ENCODE measurements at regions not wholly inside any gene's neighbourhood (a gene's known extent, or its start where the extent isn't known, plus 50 kb on each side); places are given as distances from the start of the nearest gene placed in this dataset.

- Histone ChIP-seq H4K20me1 (ENCODE audit: insufficient read depth) (no peaks in the 10 kb centered on the region), H3K9me3 (ENCODE audit: low read length) (no peaks in the 10 kb centered on the region), H3K4me3 (ENCODE audit: low read length) (no peak overlapping the region), H2AFZ (ENCODE audit: low read depth, low read length) (no peak overlapping the region), H3K79me2 (replicated peaks; ENCODE audit: insufficient read depth, low read length) (no peaks in the 10 kb centered on the region), H3K9me2 (ENCODE audit: insufficient read depth, low read length) (no peaks in the 10 kb centered on the region), H3K9ac (ENCODE audit: low read length) (no peak overlapping the region), H3K4me2 (ENCODE audit: low read length) (no peak overlapping the region), H3F3A (ENCODE audit: insufficient read depth, low read length, poor library complexity, severe bottlenecking) (no peaks in the 10 kb centered on the region), H3K27me3 (ENCODE audit: insufficient read depth, low read depth, low read length) (no peaks in the 10 kb centered on the region), H3K27ac (ENCODE audit: low read length) (no peak overlapping the region), H3K36me3 (ENCODE audit: insufficient read depth, low read length) (no peaks in the 10 kb centered on the region)
- TF ChIP-seq EP300 (conservative IDR thresholded peaks at IDR 0.05; ENCODE audit: poor library complexity, severe bottlenecking) (no peak), CTCF (IDR thresholded peaks at IDR 0.05; ENCODE audit: poor library complexity, severe bottlenecking) (no peak), REST (IDR thresholded peaks at IDR 0.05; ENCODE audit: borderline replicate concordance) (no peak), MXI1 (conservative IDR thresholded peaks at IDR 0.05; ENCODE audit: poor library complexity, severe bottlenecking) (no peak), POLR2AphosphoS5 (IDR thresholded peaks at IDR 0.05) (no peak), RAD21 (conservative IDR thresholded peaks at IDR 0.05) (no peak), EZH2 (IDR thresholded peaks at IDR 0.05; ENCODE audit: borderline replicate concordance, insufficient read depth, low read length, poor library complexity, severe bottlenecking) (no peak), SMC3 (conservative IDR thresholded peaks at IDR 0.05; ENCODE audit: poor library complexity) (no peak), TAF1 (IDR thresholded peaks at IDR 0.05; ENCODE audit: low read depth) (no peak)
Measured at GRCh38 chr6:164291224-164291623, 876.7 kb downstream of the QKI start.

- H3K36me3 ChIP-seq (ENCODE audit: insufficient read depth, low read length): no peaks in the 10 kb centered on the region
- H4K20me1 ChIP-seq (ENCODE audit: insufficient read depth): no peaks in the 10 kb centered on the region
- H3K27me3 ChIP-seq (ENCODE audit: insufficient read depth, low read depth, low read length): no peaks in the 10 kb centered on the region
- no peaks in the 10 kb centered on the region for H3K9me3 ChIP-seq (ENCODE audit: low read length)
- no peaks in the 10 kb centered on the region for H3K79me2 ChIP-seq (replicated peaks; ENCODE audit: insufficient read depth, low read length)
- no peak overlapping the region for H3K4me3 ChIP-seq (ENCODE audit: low read length)
- no peaks in the 10 kb centered on the region for H3F3A ChIP-seq (ENCODE audit: insufficient read depth, low read length, poor library complexity, severe bottlenecking)
- no peak overlapping the region for H3K27ac ChIP-seq (ENCODE audit: low read length)
- H2AFZ ChIP-seq (ENCODE audit: low read depth, low read length): no peak overlapping the region
- H3K9me2 ChIP-seq (ENCODE audit: insufficient read depth, low read length): no peaks in the 10 kb centered on the region
- TF ChIP-seq EP300 (conservative IDR thresholded peaks at IDR 0.05; ENCODE audit: poor library complexity, severe bottlenecking): no peak
- TF ChIP-seq TAF1 (IDR thresholded peaks at IDR 0.05; ENCODE audit: low read depth): no peak
- no peak for TF ChIP-seq CTCF (IDR thresholded peaks at IDR 0.05; ENCODE audit: poor library complexity, severe bottlenecking)
- no peak for TF ChIP-seq RAD21 (conservative IDR thresholded peaks at IDR 0.05)
- no peak for TF ChIP-seq SMC3 (conservative IDR thresholded peaks at IDR 0.05; ENCODE audit: poor library complexity)
- TF ChIP-seq POLR2AphosphoS5 (IDR thresholded peaks at IDR 0.05): no peak
- no peak for TF ChIP-seq MXI1 (conservative IDR thresholded peaks at IDR 0.05; ENCODE audit: poor library complexity, severe bottlenecking)
- no peak for TF ChIP-seq REST (IDR thresholded peaks at IDR 0.05; ENCODE audit: borderline replicate concordance)
- no peak for TF ChIP-seq EZH2 (IDR thresholded peaks at IDR 0.05; ENCODE audit: borderline replicate concordance, insufficient read depth, low read length, poor library complexity, severe bottlenecking)
- no peak overlapping the region for H3K9ac ChIP-seq (ENCODE audit: low read length)
- no peak overlapping the region for H3K4me2 ChIP-seq (ENCODE audit: low read length)
Measured at GRCh38 chr6:164290101-164290500, 875.6 kb downstream of the QKI start.

Data from neural cell (in vitro differentiated cells).